Breast epithelium (tissue), 3 donors: ENCODE measurements at regions not wholly inside any gene's neighbourhood (a gene's known extent, or its start where the extent isn't known, plus 50 kb on each side); places are given as distances from the start of the nearest gene placed in this dataset.

ENCODE experiments used
- CTCF ChIP-seq, 3 donors: fragments of 450-650 bp; IDR thresholded peaks; one replicate each; pipeline ENCODE4 v1.5.1; 2016 to 2017; ENCODE audit warnings: antibody characterized with exemption in 3 of 3, mild to moderate bottlenecking in 3 of 3, moderate library complexity in 3 of 3
- POLR2A ChIP-seq: fragments of 450-650 bp; IDR thresholded peaks from one replicate; pipeline ENCODE4 v1.6.1; 2016; ENCODE audit warnings: antibody characterized with exemption, mild to moderate bottlenecking, moderate library complexity

- no peak for TF ChIP-seq CTCF (IDR thresholded peaks at IDR 0.05)
- no peak for TF ChIP-seq POLR2A
Observed at GRCh38 chr4:75371915-75372314, 142.3 kb downstream of the RCHY1 start.
